ENCODE measurements at regions not wholly inside any gene's neighbourhood (a gene's known extent, or its start where the extent isn't known, plus 50 kb on each side); places are given as distances from the start of the nearest gene placed in this dataset.

- H3K4me2 ChIP-seq (ENCODE audit: unreplicated experiment), result no peak overlapping the region
- H3K79me2 ChIP-seq (ENCODE audit: insufficient read depth), result no peaks in the 10 kb centered on the region
- no peaks in the 10 kb centered on the region for H3K27me3 ChIP-seq (replicated peaks; ENCODE audit: insufficient read depth)
- no peaks in the 10 kb centered on the region for H3K9me3 ChIP-seq (ENCODE audit: low read depth)
- no peak overlapping the region for H3K27ac ChIP-seq
- H3F3A ChIP-seq (ENCODE audit: insufficient read depth), result no peaks in the 10 kb centered on the region
- in situ Hi-C loops (cut with MboI), result no loop called here
- no peaks in the 10 kb centered on the region for H3K9me2 ChIP-seq (ENCODE audit: insufficient read depth)
- no peaks in the 10 kb centered on the region for H4K20me1 ChIP-seq (ENCODE audit: insufficient read depth)
- no peak overlapping the region for H3K4me3 ChIP-seq
- H3K9ac ChIP-seq, result no peak overlapping the region
- no peak for DNase-seq
- no peak overlapping the region for H2AFZ ChIP-seq
- H3K4me1 ChIP-seq (ENCODE audit: insufficient read depth), result no peaks in the 10 kb centered on the region
- no peak for TF ChIP-seq EZH2 (IDR thresholded peaks at IDR 0.05; ENCODE audit: insufficient read depth, poor library complexity, severe bottlenecking)
- no peak for TF ChIP-seq EZH2phosphoT487 (IDR thresholded peaks at IDR 0.05; ENCODE audit: insufficient read depth, low read depth)
- H3K36me3 ChIP-seq (ENCODE audit: low read depth), result no peaks in the 10 kb centered on the region
Observed at GRCh38 chr10:74770400-74770799, 56.0 kb upstream of the KAT6B start.

DNA sequence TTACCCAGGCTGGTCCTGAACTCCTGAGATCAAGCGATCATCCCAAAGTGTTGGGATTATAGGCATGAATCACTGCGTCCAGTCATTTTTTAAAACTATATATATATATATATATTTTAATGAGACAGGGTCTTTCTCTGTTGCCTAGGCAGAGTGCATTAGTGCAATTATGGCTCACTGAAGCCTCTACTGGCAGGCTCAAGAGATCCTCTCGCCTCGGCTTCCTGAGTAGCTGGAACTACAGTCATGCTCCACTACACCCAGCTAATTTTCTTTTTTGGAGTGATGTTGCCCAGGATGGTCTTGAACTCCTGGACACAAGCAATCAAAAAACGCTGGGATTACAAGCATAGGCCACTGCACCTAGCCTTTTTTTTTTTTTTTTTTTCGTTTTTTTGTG lies 55.3 kb upstream of the KAT6B start:
- H2AFZ ChIP-seq, result no peak overlapping the region
- H3K4me3 ChIP-seq, result no peak overlapping the region
- H3F3A ChIP-seq (ENCODE audit: insufficient read depth), result no peaks in the 10 kb centered on the region
- no peak overlapping the region for H3K27ac ChIP-seq
- TF ChIP-seq EZH2 (IDR thresholded peaks at IDR 0.05; ENCODE audit: insufficient read depth, poor library complexity, severe bottlenecking), result no peak
- no peak for TF ChIP-seq EZH2phosphoT487 (IDR thresholded peaks at IDR 0.05; ENCODE audit: insufficient read depth, low read depth)
- H3K4me1 ChIP-seq (ENCODE audit: insufficient read depth), result no peaks in the 10 kb centered on the region
- WGBS, 2 experiments (ENCODE audit: low coverage in 1 of 2, low lambda C conversion rate in 2 of 2, missing lambda C conversion rate in 2 of 2), result 62 to 64% methylated on average over 6 of the region's 6 CpGs
- no peaks in the 10 kb centered on the region for H3K36me3 ChIP-seq (ENCODE audit: low read depth)
- no peak for DNase-seq
- no peaks in the 10 kb centered on the region for H3K9me2 ChIP-seq (ENCODE audit: insufficient read depth)
- H4K20me1 ChIP-seq (ENCODE audit: insufficient read depth), result no peaks in the 10 kb centered on the region
- H3K79me2 ChIP-seq (ENCODE audit: insufficient read depth), result no peaks in the 10 kb centered on the region
- H3K27me3 ChIP-seq (replicated peaks; ENCODE audit: insufficient read depth), result no peaks in the 10 kb centered on the region
- H3K9ac ChIP-seq, result no peak overlapping the region
- in situ Hi-C loops (cut with MboI), result no loop called here
- H3K4me2 ChIP-seq (ENCODE audit: unreplicated experiment), result no peak overlapping the region
- no peaks in the 10 kb centered on the region for H3K9me3 ChIP-seq (ENCODE audit: low read depth)

GRCh38 chr10:74775099-74775498 lies 51.3 kb upstream of the KAT6B start:
- Histone ChIP-seq H3K4me1 (ENCODE audit: insufficient read depth) (no peaks in the 10 kb centered on the region), H3F3A (ENCODE audit: insufficient read depth) (no peaks in the 10 kb centered on the region)
- TF ChIP-seq EZH2 (IDR thresholded peaks at IDR 0.05; ENCODE audit: insufficient read depth, poor library complexity, severe bottlenecking) (no peak), EZH2phosphoT487 (IDR thresholded peaks at IDR 0.05; ENCODE audit: insufficient read depth, low read depth) (no peak)

More at GRCh38 chr10:74775099-74775498, 51.3 kb upstream of the KAT6B start:
- no peak overlapping the region for H3K9ac ChIP-seq
- in situ Hi-C loops (cut with MboI), result no loop called here
- H3K4me3 ChIP-seq, result no peak overlapping the region
- H3K9me3 ChIP-seq (ENCODE audit: low read depth), result no peaks in the 10 kb centered on the region
- no peaks in the 10 kb centered on the region for H3K36me3 ChIP-seq (ENCODE audit: low read depth)
- no peaks in the 10 kb centered on the region for H3K27me3 ChIP-seq (replicated peaks; ENCODE audit: insufficient read depth)
- H4K20me1 ChIP-seq (ENCODE audit: insufficient read depth), result no peaks in the 10 kb centered on the region
- no peak overlapping the region for H3K4me2 ChIP-seq (ENCODE audit: unreplicated experiment)
- no peak for DNase-seq
- H2AFZ ChIP-seq, result no peak overlapping the region
- H3K79me2 ChIP-seq (ENCODE audit: insufficient read depth), result no peaks in the 10 kb centered on the region
- H3K9me2 ChIP-seq (ENCODE audit: insufficient read depth), result no peaks in the 10 kb centered on the region
- no peak overlapping the region for H3K27ac ChIP-seq

Data from GM23248 (cell line).